Panc1 (cell line): ENCODE measurements at regions not wholly inside any gene's neighbourhood (a gene's known extent, or its start where the extent isn't known, plus 50 kb on each side); places are given as distances from the start of the nearest gene placed in this dataset.

Experiments used
- ATAC-seq: fragments of 200-7000 bp; cut with Tn5 transposase; 2 replicates; pipeline ENCODE4 v1.9.1; 2020; ENCODE audit warnings: mild to moderate bottlenecking, moderate library complexity
- BruUV-seq: library from RNA; stranded (reverse); fragments of 400-500 nt; replicated peaks from 2 replicates; lab custom pipeline; 2021; lab: Mats Ljungman, UMichigan
- CTCF ChIA-PET: fragments of 300-600 bp; sonication (Branson Sonifier 250); formaldehyde crosslinking; loops from one replicate; lab custom pipeline; 2022; ENCODE audit warnings: antibody characterized with exemption; lab: Charles Lee
- POLR2A ChIA-PET: fragments of 300-600 bp; sonication (Branson Sonifier 250); formaldehyde crosslinking; loops from one replicate; lab custom pipeline; 2022; ENCODE audit warnings: antibody characterized with exemption; lab: Charles Lee
- DNase-seq: peaks from one replicate; pipeline ENCODE4 v3.0.0-alpha.2; 2010; ENCODE audit warnings: low read depth, low spot score
- H3K27ac ChIP-seq: 2 replicates; pipeline ENCODE4 v1.5.1; 2011; ENCODE audit warnings: mild to moderate bottlenecking, low read length, inconsistent platforms
- H3K27me3 ChIP-seq: fragments of 200-500 bp; sonication (Bioruptor generic); 2 replicates; pipeline ENCODE4 v1.6.0; 2014; ENCODE audit warnings: low read length, inconsistent platforms; ENCODE audit not compliant: control insufficient read depth, insufficient read depth
- H3K36me3 ChIP-seq: fragments of 200-500 bp; sonication (Bioruptor generic); 2 replicates; pipeline ENCODE4 v1.5.1; 2014; ENCODE audit warnings: inconsistent platforms, mild to moderate bottlenecking, low read length, moderate library complexity; ENCODE audit not compliant: control insufficient read depth, insufficient read depth
- H3K4me1 ChIP-seq: 2 replicates; pipeline ENCODE4 v1.5.1; 2011; ENCODE audit warnings: inconsistent platforms, mild to moderate bottlenecking, low read length, moderate library complexity; ENCODE audit not compliant: control insufficient read depth, insufficient read depth
- H3K4me3 ChIP-seq, 2 experiments: 2 replicates each; pipeline ENCODE4 v1.5.1; 2011 to 2012; ENCODE audit warnings: low read depth in 2 of 2, low read length in 2 of 2, mild to moderate bottlenecking in 2 of 2, inconsistent platforms in 1 of 2, moderate library complexity in 1 of 2
- H3K9me3 ChIP-seq: fragments of 200-500 bp; sonication (Bioruptor generic); 2 replicates; pipeline ENCODE4 v1.5.1; 2014; ENCODE audit warnings: low read depth, mild to moderate bottlenecking, inconsistent platforms, low read length, moderate library complexity; ENCODE audit not compliant: control insufficient read depth, insufficient read depth
- POLR2AphosphoS5 ChIP-seq: IDR thresholded peaks from 2 replicates; pipeline ENCODE4 v1.6.1; 2012; ENCODE audit warnings: mild to moderate bottlenecking, low read depth, low read length, moderate library complexity
- SIN3A ChIP-seq: IDR thresholded peaks from 2 replicates; pipeline ENCODE4 v1.6.1; 2012; ENCODE audit warnings: low read depth, mild to moderate bottlenecking, low read length, moderate library complexity, borderline replicate concordance; ENCODE audit not compliant: insufficient read depth
- TCF7L2 ChIP-seq: IDR thresholded peaks from 2 replicates; pipeline ENCODE4 v1.6.1; 2011; ENCODE audit warnings: mild to moderate bottlenecking, low read depth, low read length, inconsistent platforms
- in situ Hi-C: cut with HindIII; loops from 2 replicates; pipeline ENCODE4 v1.10.0; 2016; ENCODE audit warnings: low sequenced_read_pairs, low pct_unique_long_range_greater_than_20kb
- intact Hi-C: fragments of 100-400 bp; cut with micrococcal nuclease; formaldehyde crosslinking; loops from one replicate; pipeline ENCODE4 v1.10.0; 2022; ENCODE audit not compliant: unreplicated experiment
- TF ChIP-seq, protein P1 (sequence below), 2 experiments: IDR thresholded peaks; 2 replicates each; pipeline ENCODE4 v1.6.1; 2011 to 2012; ENCODE audit warnings: low read depth in 2 of 2, control low read depth in 1 of 2, low read length in 1 of 2, mild to moderate bottlenecking in 1 of 2, moderate library complexity in 1 of 2; ENCODE audit not compliant: insufficient read depth in 1 of 2
- TF ChIP-seq, protein P2 (sequence below): fragments of 450-650 bp; IDR thresholded peaks from 2 replicates; pipeline ENCODE4 v1.5.1; 2017; ENCODE audit warnings: mild to moderate bottlenecking

GRCh38 chr18:41600693-41601391, 354.2 kb upstream of the PIK3C3 start:
- no peak for DNase-seq
- POLR2A ChIA-PET, result no interaction called here
- no peaks in the 10 kb centered on the region for H3K4me1 ChIP-seq
- no peaks in the 10 kb centered on the region for H3K9me3 ChIP-seq
- no TSS peak for BruUV-seq
- in situ Hi-C loops, result no loop called here
- no peaks in the 10 kb centered on the region for H3K27me3 ChIP-seq
- no peaks in the 10 kb centered on the region for H3K36me3 ChIP-seq
- no peak for ATAC-seq
- no peak overlapping the region for H3K27ac ChIP-seq
- TF ChIP-seq SIN3A (no peak), POLR2AphosphoS5 (no peak), TCF7L2 (no peak)
- TF ChIP-seq, protein P1, sequence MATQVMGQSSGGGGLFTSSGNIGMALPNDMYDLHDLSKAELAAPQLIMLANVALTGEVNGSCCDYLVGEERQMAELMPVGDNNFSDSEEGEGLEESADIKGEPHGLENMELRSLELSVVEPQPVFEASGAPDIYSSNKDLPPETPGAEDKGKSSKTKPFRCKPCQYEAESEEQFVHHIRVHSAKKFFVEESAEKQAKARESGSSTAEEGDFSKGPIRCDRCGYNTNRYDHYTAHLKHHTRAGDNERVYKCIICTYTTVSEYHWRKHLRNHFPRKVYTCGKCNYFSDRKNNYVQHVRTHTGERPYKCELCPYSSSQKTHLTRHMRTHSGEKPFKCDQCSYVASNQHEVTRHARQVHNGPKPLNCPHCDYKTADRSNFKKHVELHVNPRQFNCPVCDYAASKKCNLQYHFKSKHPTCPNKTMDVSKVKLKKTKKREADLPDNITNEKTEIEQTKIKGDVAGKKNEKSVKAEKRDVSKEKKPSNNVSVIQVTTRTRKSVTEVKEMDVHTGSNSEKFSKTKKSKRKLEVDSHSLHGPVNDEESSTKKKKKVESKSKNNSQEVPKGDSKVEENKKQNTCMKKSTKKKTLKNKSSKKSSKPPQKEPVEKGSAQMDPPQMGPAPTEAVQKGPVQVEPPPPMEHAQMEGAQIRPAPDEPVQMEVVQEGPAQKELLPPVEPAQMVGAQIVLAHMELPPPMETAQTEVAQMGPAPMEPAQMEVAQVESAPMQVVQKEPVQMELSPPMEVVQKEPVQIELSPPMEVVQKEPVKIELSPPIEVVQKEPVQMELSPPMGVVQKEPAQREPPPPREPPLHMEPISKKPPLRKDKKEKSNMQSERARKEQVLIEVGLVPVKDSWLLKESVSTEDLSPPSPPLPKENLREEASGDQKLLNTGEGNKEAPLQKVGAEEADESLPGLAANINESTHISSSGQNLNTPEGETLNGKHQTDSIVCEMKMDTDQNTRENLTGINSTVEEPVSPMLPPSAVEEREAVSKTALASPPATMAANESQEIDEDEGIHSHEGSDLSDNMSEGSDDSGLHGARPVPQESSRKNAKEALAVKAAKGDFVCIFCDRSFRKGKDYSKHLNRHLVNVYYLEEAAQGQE (IDR thresholded peaks at IDR 0.05; ENCODE audit: insufficient read depth in 1 of 2, low read depth in 2 of 2, low read length in 1 of 2), result no peak
- TF ChIP-seq, protein P2, sequence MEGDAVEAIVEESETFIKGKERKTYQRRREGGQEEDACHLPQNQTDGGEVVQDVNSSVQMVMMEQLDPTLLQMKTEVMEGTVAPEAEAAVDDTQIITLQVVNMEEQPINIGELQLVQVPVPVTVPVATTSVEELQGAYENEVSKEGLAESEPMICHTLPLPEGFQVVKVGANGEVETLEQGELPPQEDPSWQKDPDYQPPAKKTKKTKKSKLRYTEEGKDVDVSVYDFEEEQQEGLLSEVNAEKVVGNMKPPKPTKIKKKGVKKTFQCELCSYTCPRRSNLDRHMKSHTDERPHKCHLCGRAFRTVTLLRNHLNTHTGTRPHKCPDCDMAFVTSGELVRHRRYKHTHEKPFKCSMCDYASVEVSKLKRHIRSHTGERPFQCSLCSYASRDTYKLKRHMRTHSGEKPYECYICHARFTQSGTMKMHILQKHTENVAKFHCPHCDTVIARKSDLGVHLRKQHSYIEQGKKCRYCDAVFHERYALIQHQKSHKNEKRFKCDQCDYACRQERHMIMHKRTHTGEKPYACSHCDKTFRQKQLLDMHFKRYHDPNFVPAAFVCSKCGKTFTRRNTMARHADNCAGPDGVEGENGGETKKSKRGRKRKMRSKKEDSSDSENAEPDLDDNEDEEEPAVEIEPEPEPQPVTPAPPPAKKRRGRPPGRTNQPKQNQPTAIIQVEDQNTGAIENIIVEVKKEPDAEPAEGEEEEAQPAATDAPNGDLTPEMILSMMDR, result no peak
- CTCF ChIA-PET, result no interaction called here
- H3K4me3 ChIP-seq, result no peak overlapping the region
- intact Hi-C loops, result no loop called here

DNA sequence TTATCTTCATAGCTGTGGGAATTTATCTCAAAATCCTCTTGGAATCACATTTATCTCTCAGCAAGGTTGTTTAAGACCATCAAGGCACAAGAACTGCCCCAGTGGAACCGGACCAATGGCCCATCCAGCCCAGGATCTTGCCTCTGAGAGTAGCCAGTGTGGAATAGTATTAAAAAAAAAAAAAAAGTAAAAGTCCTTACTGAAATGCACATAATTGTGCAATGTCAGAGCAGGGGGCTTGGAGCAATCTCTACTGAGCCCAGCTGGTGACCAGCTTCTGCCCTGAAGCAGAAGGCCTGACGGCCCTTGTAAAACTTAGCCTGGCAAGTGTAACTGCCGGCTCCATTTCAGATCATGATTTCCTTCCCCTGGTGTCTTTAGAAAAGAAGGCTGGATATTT, 355.6 kb upstream of the PIK3C3 start:
- Histone ChIP-seq H3K9me3 (no peaks in the 10 kb centered on the region), H3K36me3 (no peaks in the 10 kb centered on the region), H3K4me3 (no peak overlapping the region), H3K27ac (no peak overlapping the region), H3K27me3 (no peaks in the 10 kb centered on the region), H3K4me1 (no peaks in the 10 kb centered on the region)
- TF ChIP-seq POLR2AphosphoS5, result no peak
- TF ChIP-seq SIN3A, result no peak
- TF ChIP-seq, protein P1 (IDR thresholded peaks at IDR 0.05; ENCODE audit: insufficient read depth in 1 of 2, low read depth in 2 of 2, low read length in 1 of 2), result no peak
- no peak for TF ChIP-seq TCF7L2
- TF ChIP-seq, protein P2, result no peak
- DNase-seq, result no peak
- BruUV-seq, result no TSS peak
- no peak for ATAC-seq
- in situ Hi-C loops (no loop called here), intact Hi-C loops (no loop called here)
- CTCF ChIA-PET, result no interaction called here
- POLR2A ChIA-PET, result no interaction called here
